Activated naive CD4-positive, alpha-beta T cell treated with anti-CD3 and anti-CD28 coated beads, Interleukin-2, amount 50 U/mL, for 16 hours (primary cell): ENCODE measurements at regions not wholly inside any gene's neighbourhood (a gene's known extent, or its start where the extent isn't known, plus 50 kb on each side); places are given as distances from the start of the nearest gene placed in this dataset.

Experiments used
- DNase-seq: peaks from one replicate; pipeline ENCODE4 v3.0.0-alpha.2; 2020

DNA sequence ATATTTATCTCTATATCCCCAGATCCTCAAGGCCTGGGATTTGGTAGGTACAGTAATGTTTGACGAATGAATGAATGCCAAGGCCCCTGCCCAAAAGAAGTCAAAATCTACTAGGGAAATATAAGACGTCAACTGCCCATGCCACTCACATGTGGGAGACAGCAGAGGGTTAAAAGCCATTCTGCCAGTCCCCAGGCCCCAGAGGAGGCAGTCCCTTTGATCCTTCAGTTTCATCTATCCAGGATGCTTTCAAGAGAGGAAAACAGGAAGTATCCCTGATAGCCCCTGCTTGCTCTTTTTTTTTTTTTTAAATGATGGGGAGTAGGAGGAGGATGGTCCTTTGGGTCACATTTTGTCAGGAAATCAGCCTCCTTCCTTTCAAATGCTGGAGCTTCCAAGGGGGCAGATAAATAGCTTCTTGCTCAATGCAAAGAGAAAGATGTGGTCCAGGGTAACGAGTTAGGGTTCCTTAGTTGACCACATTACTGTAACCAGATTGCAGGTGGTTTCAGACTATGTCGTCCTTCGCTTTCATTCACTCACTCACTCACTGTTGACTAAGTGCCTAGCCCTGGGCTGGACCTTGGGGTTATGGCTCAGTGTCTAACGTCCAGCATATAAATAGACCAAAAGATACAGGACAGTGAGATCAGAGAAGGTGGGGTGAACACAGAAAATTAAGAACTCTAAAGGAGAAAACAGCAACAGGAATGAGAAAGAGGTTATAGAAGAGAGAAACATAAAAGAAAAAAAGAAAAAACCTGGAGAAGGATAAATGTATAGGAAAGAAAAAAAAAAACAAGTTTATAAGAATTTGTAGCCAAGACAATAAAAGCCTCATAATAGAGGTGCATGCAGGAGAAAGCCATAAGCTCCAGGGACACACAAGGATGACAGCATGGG is 64.6 kb upstream of the PIM1 start:
- no peak for DNase-seq

DNA sequence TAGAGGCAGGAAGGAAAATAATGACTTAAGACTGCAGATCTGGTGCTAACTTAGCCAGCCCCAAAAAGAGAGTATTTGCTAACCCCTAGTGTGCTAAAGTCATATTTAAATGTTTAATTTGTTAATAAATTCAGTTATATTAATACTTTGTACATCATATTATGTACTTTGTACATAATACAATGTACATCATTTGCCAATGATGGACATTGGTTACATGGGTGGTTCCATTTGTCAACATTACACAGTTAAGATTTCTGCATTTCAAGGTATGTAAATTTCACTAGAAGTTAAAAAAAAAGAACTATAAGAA is 63.9 kb upstream of the PIM1 start:
- no peak for DNase-seq

DNA sequence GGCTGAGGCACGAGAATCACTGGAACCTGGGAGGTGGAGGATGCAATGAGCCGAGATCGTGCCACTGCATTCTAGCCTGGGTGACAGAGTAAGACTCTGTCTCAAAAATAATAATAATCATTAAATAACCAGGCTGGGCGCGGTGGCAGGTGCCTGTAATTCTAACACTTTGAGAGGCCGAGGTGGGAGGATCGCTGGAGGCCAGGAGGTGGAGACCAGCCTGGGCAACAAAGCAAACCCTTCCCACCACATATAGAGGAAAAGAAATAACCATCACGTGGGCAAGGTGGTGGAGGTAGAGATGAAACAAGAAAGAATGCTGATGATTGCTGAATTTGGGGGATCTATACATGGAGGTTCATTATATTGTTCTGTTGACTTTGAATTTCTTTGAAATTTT is 63.4 kb upstream of the PIM1 start:
- no peak for DNase-seq

DNA sequence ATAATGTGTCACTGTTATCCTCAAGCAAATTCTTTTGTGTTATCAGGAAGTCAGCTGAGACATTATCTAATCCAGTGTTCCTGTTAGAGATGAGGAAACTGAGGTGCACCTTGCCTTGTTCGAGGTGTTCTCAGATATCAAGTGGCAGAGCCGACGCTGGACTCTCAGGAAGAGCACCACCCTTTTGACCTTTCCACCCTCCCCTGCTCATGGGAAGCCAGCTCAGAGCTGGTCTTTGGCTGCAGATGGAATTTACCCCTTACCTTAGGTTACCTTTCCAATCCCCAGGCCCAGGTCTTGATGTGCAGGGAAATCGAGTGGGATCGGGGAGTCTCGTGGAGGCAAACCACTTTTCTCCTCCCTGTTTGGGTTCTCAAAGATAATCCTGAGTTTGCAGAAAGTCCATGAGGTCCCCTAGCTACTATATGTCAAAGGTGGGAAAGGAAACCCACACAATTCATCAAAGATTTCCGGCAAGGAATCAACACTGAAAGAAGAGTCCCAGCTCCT is 62.9 kb upstream of the PIM1 start:
- no peak for DNase-seq

DNA sequence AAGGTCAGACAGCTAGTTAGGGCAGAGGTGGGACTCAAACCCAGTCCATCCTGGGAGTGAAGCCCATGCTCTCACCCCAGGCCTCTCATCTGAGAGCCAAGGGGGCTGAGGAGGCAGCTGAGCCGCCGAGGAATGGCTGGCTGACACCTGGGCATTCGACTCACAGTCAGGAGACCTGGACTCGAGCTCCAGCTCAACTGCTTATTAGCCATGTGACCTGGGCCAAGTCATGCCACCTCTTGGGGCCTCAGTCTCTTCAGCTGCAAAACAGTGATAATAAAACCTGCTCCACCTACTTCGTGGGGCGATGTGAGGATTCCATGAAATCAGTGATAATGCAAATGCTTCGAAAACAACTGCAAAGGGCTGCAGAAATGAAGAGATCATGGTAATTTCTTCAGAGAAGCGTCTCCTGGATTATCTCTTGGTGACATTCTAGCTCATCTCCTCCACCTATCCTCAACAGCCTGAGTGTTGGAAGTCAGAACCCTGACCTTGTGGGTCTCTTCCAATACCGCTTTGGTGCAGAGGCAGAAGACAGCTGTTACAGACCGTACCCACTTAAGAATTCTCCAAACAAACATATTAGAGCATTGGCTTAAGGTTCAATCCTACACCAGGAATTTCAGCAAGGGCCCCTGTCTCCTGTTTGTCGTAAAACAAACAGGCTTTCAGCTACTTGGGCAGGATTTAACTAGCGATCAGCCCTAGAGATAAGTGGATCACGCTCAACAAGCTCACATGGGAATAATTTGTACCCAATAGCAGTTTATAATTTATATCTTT is 60.0 kb upstream of the PIM1 start:
- DNase-seq, result no peak

DNA sequence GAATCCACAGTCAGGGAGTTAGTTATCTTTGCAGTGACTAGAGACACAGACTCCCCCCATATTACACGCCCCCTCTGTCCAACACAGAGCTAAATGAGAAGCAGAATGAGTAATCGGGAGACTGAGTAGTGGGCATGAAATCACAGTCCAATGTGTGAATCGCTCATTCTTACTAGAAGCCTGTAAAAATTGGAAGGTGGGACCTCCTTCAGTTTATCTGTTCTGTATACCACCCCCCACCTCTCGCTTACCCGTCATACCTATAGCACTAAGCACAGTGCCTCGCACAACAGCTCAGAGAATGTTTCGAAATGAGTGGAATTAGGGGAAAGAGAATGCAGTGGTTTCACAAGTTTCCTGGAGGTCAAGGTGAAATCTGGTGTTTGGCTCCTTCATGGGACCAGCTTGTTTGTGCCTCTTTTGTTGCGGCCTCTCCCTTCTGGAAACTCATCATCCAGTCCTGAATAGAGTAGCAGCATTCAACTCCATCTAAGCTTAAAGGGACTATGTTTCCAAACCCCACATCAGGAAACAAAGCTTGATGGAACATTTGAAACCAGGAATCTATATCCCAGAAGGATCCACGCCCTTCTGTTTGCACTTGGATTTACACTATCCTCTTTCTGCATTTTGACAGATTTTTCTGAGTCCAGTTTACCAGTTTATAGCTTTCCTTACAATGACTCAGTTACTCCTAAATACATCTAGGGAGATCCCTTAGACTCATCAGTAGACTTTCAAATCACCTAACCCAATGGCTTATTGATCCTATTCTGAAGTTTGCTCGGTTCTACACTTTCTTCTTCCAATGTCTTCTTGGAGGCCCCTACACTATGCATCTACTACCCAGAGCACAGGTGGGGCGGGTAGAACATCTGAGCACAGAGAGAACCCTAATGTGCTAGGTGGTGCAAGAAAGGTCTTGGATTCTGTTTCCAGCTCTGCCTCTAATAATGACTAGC is 59.2 kb upstream of the PIM1 start:
- DNase-seq, result no peak

DNA sequence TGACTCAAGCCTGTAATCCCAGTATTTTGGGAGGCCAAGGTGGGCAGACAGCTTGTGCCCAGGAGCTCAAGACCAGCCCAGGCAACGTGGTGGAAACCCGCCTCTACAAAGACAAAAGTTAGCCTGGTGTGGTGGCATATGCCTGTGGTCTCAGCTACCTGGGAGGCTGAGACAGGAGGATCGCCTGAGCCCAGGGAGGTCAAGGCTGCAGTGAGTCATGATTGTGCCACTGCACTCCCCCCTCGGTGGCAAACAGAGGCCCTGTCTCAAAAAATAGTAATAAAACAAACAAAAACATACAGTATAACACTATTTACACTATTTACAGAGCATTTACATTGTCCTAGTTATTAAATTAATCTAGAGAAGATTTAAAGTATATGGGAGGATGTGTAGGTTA is 56.0 kb upstream of the PIM1 start:
- no peak for DNase-seq

DNA sequence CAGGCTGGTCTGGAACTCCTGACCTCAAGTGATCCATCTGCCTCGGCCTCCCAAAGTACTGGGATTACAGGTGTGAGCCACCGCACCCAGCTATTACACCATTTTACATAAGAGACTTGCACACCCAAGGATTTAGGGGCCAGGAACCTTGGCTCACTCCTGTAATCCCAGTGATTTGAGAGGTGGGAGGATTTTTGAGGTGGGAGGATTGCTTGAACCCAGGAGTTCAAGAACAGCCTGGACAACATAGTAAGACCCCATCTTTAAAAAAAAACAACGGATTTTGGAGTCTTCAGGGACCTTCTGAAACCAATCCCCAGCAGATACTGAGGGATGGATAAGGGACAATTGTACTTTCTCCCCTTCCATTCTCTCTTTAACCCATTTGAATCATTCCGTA is 55.3 kb upstream of the PIM1 start:
- DNase-seq, result no peak

DNA sequence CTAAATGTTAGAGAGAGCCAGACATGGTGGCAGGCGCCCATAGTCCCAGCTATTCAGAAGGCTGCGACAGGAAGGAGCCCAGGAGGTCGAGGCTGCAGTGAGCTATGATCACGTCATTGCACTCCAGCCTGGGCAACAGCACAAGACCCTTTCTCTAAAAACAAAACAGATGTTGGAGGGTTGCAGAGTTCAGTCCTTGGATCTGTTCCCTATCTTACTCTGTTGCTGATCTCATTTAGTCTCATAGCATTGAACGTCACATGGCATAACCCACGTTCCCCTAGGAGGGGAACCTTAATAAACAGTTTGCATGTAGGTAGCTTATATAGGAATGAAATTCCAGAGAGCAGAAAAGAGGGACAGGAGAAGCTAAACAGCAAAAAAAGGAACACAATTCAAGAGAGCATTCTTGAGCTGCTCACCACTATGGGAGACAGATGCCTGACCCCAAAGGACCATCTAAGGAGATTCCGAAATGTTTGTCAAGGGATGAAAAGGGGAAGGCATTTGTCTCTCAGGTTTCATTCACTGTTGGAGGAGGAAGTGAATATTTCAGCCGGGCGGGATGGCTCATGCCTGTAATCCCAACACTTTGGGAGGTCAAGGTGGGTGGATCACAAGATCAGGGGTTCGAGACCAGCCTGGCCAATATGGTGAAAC is 54.6 kb upstream of the PIM1 start:
- DNase-seq, result no peak

DNA sequence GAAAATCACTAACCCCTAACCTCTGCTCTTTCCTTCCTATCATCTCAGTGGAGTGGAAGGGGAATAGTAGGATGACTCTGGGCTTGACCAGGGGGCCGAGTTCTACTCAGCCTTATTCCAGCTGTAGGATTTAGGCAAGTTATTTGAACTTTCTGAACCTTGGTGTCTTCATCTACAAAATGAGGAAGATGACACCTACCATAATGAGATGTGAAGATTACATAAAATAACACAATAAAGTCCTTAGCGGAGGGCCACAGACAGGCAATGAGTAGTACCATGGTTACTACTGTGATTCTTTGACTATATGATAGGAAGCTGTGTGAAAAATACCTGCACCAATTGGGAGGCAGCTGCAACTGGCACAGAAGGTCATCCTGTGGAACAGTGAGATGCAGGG is 53.6 kb upstream of the PIM1 start:
- no peak for DNase-seq

DNA sequence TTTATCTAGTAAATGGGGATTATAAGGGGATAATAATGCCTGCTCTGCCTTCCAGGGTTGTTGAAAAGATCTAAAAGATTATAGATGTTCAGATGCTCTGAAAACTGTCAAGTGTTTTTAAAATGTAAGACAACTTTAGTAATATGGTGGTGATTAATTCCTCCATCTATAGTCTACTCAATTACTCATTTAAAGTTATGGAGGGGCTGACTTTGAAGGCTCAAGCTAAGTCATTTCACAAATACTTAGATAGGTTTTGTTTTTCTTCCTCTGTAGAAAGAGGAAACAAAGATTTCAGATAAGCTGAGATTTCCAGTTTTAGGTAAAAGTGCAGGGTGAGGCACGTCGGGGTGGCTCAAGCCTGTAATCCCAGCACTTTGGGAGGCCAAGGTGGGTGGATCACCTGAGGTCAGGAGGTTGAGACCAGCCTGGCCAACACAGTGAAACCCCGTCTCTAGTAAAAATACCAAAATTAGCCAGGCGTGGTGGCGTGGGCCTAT is 50.5 kb upstream of the PIM1 start:
- DNase-seq, result no peak
